IPS-18a (cell line): ENCODE measurements at regions not wholly inside any gene's neighbourhood (a gene's known extent, or its start where the extent isn't known, plus 50 kb on each side); places are given as distances from the start of the nearest gene placed in this dataset.

Source experiments
- H3K27ac ChIP-seq: one replicate; pipeline ENCODE4 v1.5.1; 2013; ENCODE audit warnings: low read length
- H3K27me3 ChIP-seq: one replicate; pipeline ENCODE4 v1.6.1; 2013; ENCODE audit warnings: mild to moderate bottlenecking, low read length; ENCODE audit not compliant: control insufficient read depth, insufficient read depth
- H3K36me3 ChIP-seq: one replicate; pipeline ENCODE4 v1.6.1; 2013; ENCODE audit warnings: low read depth, low read length; ENCODE audit not compliant: control insufficient read depth
- H3K4me1 ChIP-seq: one replicate; pipeline ENCODE4 v1.6.1; 2013; ENCODE audit warnings: low read depth, low read length; ENCODE audit not compliant: control insufficient read depth
- H3K4me3 ChIP-seq: one replicate; pipeline ENCODE4 v1.5.1; 2013; ENCODE audit warnings: low read length
- H3K9ac ChIP-seq: one replicate; pipeline ENCODE4 v1.6.1; 2013; ENCODE audit warnings: mild to moderate bottlenecking, low read length, moderate library complexity
- H3K9me3 ChIP-seq: one replicate; pipeline ENCODE4 v1.6.1; 2013; ENCODE audit warnings: low read depth, low read length; ENCODE audit not compliant: control insufficient read depth

DNA sequence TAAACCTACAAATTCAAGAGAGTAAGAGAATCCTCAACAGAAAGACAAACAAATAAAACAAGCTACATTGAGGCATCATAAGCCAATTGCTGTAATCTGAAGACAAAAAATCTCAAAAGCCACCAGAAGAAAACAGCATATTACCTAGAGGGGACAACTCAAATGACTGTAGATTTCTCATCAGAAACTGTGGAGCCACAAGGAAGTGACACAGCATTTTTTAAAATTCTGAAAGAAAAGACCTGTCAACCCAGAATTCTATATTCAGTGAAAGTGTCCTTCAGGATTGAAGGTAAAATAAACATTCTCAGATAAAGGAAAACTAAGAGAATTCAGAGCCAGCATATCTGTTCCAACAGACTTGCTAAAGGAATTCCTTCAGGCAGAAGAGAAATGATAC is 147.8 kb upstream of the DHRS4 start:
- no peaks in the 10 kb centered on the region for H3K36me3 ChIP-seq
- H3K27ac ChIP-seq = no peak overlapping the region
- H3K9me3 ChIP-seq = no peaks in the 10 kb centered on the region

GRCh38 chr14:23814527-23815256 is 138.9 kb upstream of the DHRS4 start:
- Histone ChIP-seq H3K9ac (no peak overlapping the region), H3K36me3 (no peaks in the 10 kb centered on the region), H3K4me3 (no peak overlapping the region), H3K9me3 (no peaks in the 10 kb centered on the region), H3K27me3 (no peaks in the 10 kb centered on the region), H3K27ac (no peak overlapping the region), H3K4me1 (no peaks in the 10 kb centered on the region)

More for the DNA sequence above, 147.8 kb upstream of the DHRS4 start:
- H3K4me1 ChIP-seq = no peaks in the 10 kb centered on the region
- no peak overlapping the region for H3K9ac ChIP-seq
- no peaks in the 10 kb centered on the region for H3K27me3 ChIP-seq
- H3K4me3 ChIP-seq = no peak overlapping the region

- H3K27ac ChIP-seq = no peak overlapping the region
- no peak overlapping the region for H3K4me3 ChIP-seq
- H3K27me3 ChIP-seq = no peaks in the 10 kb centered on the region
- no peaks in the 10 kb centered on the region for H3K9me3 ChIP-seq
- no peaks in the 10 kb centered on the region for H3K36me3 ChIP-seq
- no peak overlapping the region for H3K9ac ChIP-seq
- no peaks in the 10 kb centered on the region for H3K4me1 ChIP-seq
Observed at GRCh38 chr14:23816371-23816770, 137.2 kb upstream of the DHRS4 start.

GRCh38 chr14:23817164-23817767 is 136.3 kb upstream of the DHRS4 start:
- Histone ChIP-seq H3K9me3 (no peaks in the 10 kb centered on the region), H3K9ac (no peak overlapping the region), H3K4me1 (no peaks in the 10 kb centered on the region), H3K36me3 (no peaks in the 10 kb centered on the region), H3K27me3 (no peaks in the 10 kb centered on the region), H3K27ac (no peak overlapping the region), H3K4me3 (no peak overlapping the region)

DNA sequence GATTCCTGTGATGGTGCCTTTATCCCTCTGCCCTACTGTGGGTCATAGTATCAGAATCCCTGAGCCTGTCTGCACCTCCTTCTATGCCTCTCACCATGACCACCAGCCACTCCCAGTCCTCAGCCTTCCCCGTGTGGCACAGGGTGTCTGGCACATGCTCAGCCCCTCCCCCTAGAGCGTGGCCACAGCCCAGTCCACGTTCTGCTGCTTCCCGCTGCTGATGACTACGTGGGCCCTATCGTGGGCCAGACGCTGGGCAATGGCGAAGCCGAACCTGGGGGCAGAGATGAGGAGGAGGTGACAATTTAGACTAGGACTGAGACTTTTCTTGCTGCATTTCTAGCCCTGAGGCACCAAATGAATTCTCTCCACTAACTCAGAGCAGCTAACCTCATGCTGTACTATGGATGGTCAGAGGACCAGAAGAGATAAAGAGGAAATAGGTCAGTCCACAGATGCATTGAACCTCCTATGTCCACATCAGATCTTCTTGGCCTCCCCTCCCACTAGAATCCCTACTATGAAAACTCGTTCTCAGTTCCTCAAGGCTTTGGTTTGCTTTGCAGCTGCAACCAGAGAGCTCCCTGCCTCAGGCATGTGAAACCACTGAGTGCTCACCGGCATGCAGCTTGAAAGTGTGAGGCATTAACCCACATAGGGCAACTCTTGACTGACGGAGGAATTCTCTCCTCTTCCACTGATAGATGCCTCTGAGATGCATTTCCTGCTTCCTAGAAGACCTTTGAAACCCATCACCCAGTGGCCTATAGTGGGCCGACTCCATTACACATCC is 126.3 kb upstream of the DHRS4 start:
- Histone ChIP-seq H3K9me3 (no peaks in the 10 kb centered on the region), H3K4me3 (no peak overlapping the region), H3K36me3 (no peaks in the 10 kb centered on the region), H3K27ac (no peak overlapping the region), H3K4me1 (no peaks in the 10 kb centered on the region), H3K9ac (no peak overlapping the region), H3K27me3 (no peaks in the 10 kb centered on the region)

- Histone ChIP-seq H3K4me1 (no peaks in the 10 kb centered on the region), H3K36me3 (no peaks in the 10 kb centered on the region), H3K27me3 (no peaks in the 10 kb centered on the region), H3K4me3 (no peak overlapping the region), H3K9ac (no peak overlapping the region), H3K27ac (no peak overlapping the region), H3K9me3 (no peaks in the 10 kb centered on the region)
Observed at GRCh38 chr14:23828001-23828400, 125.6 kb upstream of the DHRS4 start.

- Histone ChIP-seq H3K36me3 (no peaks in the 10 kb centered on the region), H3K9me3 (no peaks in the 10 kb centered on the region), H3K4me1 (no peaks in the 10 kb centered on the region), H3K4me3 (no peak overlapping the region), H3K27me3 (no peaks in the 10 kb centered on the region), H3K9ac (no peak overlapping the region), H3K27ac (no peak overlapping the region)
Observed at GRCh38 chr14:23828616-23829015, 125.0 kb upstream of the DHRS4 start.

- H3K4me1 ChIP-seq = no peaks in the 10 kb centered on the region
- H3K27ac ChIP-seq = no peak overlapping the region
- H3K27me3 ChIP-seq = no peaks in the 10 kb centered on the region
- no peaks in the 10 kb centered on the region for H3K36me3 ChIP-seq
- no peak overlapping the region for H3K9ac ChIP-seq
- no peaks in the 10 kb centered on the region for H3K9me3 ChIP-seq
- H3K4me3 ChIP-seq = no peak overlapping the region
Observed at GRCh38 chr14:23829736-23830471, 123.7 kb upstream of the DHRS4 start.

DNA sequence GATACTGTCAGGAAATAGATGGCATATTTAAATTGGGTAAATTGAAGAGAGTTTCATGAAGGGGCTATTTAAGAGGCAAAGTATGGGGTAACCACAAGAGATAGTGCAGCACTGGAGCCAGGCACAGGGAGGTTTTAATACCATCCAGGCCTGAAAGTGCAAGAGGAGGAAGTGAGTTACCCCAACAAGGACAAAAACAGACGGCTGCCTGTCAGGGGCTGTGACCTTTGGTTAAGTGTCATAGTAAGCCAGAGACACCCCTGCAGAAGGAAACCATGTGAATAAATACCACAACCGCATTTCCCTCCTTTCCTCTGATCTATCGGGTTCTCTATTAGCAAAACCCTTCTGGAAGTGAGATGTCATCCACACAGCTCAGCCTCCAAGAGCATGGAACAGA is 122.0 kb upstream of the DHRS4 start:
- Histone ChIP-seq H3K4me1 (no peaks in the 10 kb centered on the region), H3K9ac (no peak overlapping the region), H3K27ac (no peak overlapping the region), H3K4me3 (no peak overlapping the region), H3K36me3 (no peaks in the 10 kb centered on the region), H3K27me3 (no peaks in the 10 kb centered on the region), H3K9me3 (no peaks in the 10 kb centered on the region)

DNA sequence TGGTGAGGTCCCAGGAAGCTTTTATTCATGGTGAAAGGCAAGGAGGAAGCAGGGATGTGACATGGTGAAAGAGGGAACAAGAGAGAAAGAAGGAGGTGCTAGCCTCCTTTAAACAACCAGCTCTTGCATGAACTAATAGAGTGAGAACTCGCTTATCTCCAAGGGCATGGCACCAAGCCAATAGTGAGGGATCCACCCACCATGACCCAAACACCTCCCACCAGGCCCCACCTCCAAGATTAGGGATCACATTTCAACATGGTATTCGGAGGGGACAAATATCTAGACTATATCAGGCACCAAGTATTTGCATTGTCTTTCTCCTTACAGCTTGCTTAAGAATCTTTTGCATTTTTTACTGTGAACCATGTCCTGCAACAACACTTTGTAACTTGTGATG is 91.9 kb upstream of the DHRS4 start:
- Histone ChIP-seq H3K9ac (no peak overlapping the region), H3K27ac (no peak overlapping the region), H3K4me1 (no peaks in the 10 kb centered on the region), H3K4me3 (no peak overlapping the region), H3K27me3 (no peaks in the 10 kb centered on the region), H3K9me3 (no peaks in the 10 kb centered on the region), H3K36me3 (no peaks in the 10 kb centered on the region)

DNA sequence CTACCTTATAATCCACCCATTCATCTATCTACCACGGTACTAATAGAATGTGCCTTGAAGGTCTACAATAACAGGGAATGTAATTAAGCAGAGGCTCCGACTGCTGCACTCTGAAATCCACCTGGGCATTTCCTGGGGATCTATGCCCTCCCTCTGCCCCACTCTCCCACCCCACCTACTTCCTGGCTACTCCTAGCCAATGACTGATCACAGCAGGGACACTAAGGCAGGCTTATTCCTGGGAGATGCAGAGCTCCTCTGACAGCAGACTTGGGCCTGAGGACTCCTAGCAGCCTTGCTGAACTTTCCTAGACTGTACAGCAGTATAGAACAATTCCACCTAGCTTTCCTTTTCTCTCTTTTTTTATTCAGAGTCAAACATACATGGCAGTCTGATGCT is 91.1 kb upstream of the DHRS4 start:
- Histone ChIP-seq H3K4me3 (no peak overlapping the region), H3K4me1 (no peaks in the 10 kb centered on the region), H3K27ac (no peak overlapping the region), H3K9ac (no peak overlapping the region), H3K36me3 (no peaks in the 10 kb centered on the region), H3K9me3 (no peaks in the 10 kb centered on the region), H3K27me3 (no peaks in the 10 kb centered on the region)
